Calu3 (cell line): ENCODE measurements at regions not wholly inside any gene's neighbourhood (a gene's known extent, or its start where the extent isn't known, plus 50 kb on each side); places are given as distances from the start of the nearest gene placed in this dataset.

Source experiments
- BruUV-seq: library from RNA; stranded (reverse); fragments of 400-500 nt; replicated peaks from 2 replicates; lab custom pipeline; 2021; lab: Mats Ljungman, UMichigan
- CTCF ChIA-PET: fragments of 300-600 bp; sonication (Branson Sonifier 250); formaldehyde crosslinking; loops from one replicate; lab custom pipeline; 2022; ENCODE audit warnings: antibody characterized with exemption; lab: Charles Lee
- DNase-seq: peaks from one replicate; pipeline ENCODE4 v3.0.0; 2022
- H3K27ac Mint-ChIP-seq: one replicate; pipeline ENCODE4 v1.8.0; 2022; ENCODE audit warnings: mixed read lengths; ENCODE audit not compliant: unreplicated experiment
- H3K27me3 Mint-ChIP-seq: one replicate; pipeline ENCODE4 v1.8.0; 2022; ENCODE audit warnings: mixed read lengths; ENCODE audit not compliant: unreplicated experiment
- H3K36me3 Mint-ChIP-seq: one replicate; pipeline ENCODE4 v1.8.0; 2022; ENCODE audit warnings: mild to moderate bottlenecking, moderate library complexity, mixed read lengths; ENCODE audit not compliant: insufficient read depth, unreplicated experiment
- H3K4me1 Mint-ChIP-seq: one replicate; pipeline ENCODE4 v1.8.0; 2022; ENCODE audit warnings: mild to moderate bottlenecking, low read depth, mixed read lengths; ENCODE audit not compliant: unreplicated experiment
- H3K4me3 Mint-ChIP-seq: one replicate; pipeline ENCODE4 v1.8.0; 2022; ENCODE audit warnings: mild to moderate bottlenecking, low read depth, moderate library complexity, mixed read lengths; ENCODE audit not compliant: unreplicated experiment
- H3K9me3 Mint-ChIP-seq: one replicate; pipeline ENCODE4 v1.8.0; 2022; ENCODE audit warnings: low read depth, mixed read lengths; ENCODE audit not compliant: unreplicated experiment
- intact Hi-C: fragments of 100-400 bp; cut with micrococcal nuclease; formaldehyde crosslinking; loops from one replicate; pipeline ENCODE4 v1.10.0; 2022; ENCODE audit not compliant: unreplicated experiment
- TF ChIP-seq, protein P1 (sequence below): fragments of 200-600 bp; IDR thresholded peaks from one replicate; pipeline ENCODE4 v1.8.0; 2022; ENCODE audit warnings: antibody characterized with exemption; ENCODE audit not compliant: unreplicated experiment

DNA sequence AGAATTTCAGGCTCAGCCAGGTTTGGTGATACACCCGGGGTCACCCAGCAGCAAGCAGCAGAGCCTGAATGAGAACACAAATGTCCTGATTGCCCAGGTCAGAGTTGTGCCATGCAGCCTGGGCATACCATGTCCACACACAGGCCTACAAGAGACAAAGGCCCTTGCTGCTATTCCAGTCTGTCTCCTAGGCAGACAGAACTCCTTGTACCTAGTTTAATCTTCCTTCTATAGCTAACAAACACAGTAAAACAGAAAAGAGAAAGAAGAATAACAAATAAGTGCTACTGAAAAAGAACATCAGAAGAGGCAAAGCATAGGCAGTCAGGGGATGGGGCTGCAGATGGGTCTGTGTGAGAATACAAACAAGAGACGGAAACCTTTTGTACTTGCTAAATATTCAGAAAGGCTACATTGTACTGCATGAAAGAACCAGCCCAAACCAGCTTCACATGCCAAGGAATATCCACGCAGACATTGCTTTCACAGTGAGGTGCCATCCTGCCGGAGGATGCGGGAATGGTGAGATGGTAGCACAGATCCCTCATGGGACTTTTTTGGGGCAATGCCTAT is 401.7 kb downstream of the OMA1 start:
- Mint-ChIP-seq H3K4me1 (no peaks in the 10 kb centered on the region), H3K9me3 (peaks cover 11% of the 10 kb centered on the region), H3K27me3 (no peaks in the 10 kb centered on the region), H3K4me3 (no peak overlapping the region), H3K36me3 (no peaks in the 10 kb centered on the region), H3K27ac (no peak overlapping the region)
- CTCF ChIA-PET = interaction anchor here (1.4 kb wide), 1 partner anchor 8 kb away, joined by 3 read pairs; no protein-coding TSS in a partner anchor
- no peak for DNase-seq
- TF ChIP-seq, protein P1, sequence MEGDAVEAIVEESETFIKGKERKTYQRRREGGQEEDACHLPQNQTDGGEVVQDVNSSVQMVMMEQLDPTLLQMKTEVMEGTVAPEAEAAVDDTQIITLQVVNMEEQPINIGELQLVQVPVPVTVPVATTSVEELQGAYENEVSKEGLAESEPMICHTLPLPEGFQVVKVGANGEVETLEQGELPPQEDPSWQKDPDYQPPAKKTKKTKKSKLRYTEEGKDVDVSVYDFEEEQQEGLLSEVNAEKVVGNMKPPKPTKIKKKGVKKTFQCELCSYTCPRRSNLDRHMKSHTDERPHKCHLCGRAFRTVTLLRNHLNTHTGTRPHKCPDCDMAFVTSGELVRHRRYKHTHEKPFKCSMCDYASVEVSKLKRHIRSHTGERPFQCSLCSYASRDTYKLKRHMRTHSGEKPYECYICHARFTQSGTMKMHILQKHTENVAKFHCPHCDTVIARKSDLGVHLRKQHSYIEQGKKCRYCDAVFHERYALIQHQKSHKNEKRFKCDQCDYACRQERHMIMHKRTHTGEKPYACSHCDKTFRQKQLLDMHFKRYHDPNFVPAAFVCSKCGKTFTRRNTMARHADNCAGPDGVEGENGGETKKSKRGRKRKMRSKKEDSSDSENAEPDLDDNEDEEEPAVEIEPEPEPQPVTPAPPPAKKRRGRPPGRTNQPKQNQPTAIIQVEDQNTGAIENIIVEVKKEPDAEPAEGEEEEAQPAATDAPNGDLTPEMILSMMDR = no peak
- BruUV-seq = no TSS peak
- intact Hi-C loops = no loop called here

DNA sequence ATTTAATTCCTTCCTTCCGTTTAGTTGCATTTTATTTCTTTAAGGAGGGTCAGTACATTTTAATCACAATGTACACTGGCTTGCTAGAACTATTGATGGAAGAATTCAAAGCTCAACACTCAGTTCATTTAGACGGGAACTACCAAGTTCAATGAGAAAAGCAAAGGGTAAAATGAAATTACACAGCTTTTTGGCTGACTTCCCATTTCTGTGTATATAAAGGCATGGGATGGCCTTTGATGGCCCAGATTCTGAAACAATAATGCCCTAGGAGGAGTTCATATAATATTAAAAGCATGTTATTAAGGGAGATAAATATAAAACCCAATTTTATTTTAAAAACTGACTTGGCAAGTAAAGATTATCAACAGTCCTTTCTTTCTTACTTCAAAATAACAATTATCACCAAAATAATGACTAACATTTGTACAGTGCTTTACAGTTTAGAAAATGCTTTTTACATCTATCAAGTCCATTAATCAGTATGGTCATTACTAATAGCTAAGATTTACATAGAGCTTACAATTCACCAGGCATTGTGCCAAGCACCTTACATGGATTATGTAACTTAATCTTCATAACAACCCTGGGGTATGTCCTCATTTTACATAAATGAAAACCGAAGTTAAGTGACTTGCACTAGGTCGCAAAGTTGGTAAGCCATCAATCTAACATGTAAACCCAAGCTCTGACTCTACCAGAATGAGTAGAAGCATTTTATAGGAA is 402.4 kb downstream of the OMA1 start:
- peaks cover 13% of the 10 kb centered on the region for H3K9me3 Mint-ChIP-seq
- no peak overlapping the region for H3K27ac Mint-ChIP-seq
- TF ChIP-seq, protein P1 = no peak
- CTCF ChIA-PET = interaction anchor here (1.1 to 1.4 kb wide), 2 partner anchors 9 to 68 kb away, joined by 3 read pairs; no protein-coding TSS in a partner anchor
- no TSS peak for BruUV-seq
- intact Hi-C loops = no loop called here
- no peak overlapping the region for H3K4me3 Mint-ChIP-seq
- no peaks in the 10 kb centered on the region for H3K36me3 Mint-ChIP-seq
- no peaks in the 10 kb centered on the region for H3K4me1 Mint-ChIP-seq
- DNase-seq = no peak
- no peaks in the 10 kb centered on the region for H3K27me3 Mint-ChIP-seq

DNA sequence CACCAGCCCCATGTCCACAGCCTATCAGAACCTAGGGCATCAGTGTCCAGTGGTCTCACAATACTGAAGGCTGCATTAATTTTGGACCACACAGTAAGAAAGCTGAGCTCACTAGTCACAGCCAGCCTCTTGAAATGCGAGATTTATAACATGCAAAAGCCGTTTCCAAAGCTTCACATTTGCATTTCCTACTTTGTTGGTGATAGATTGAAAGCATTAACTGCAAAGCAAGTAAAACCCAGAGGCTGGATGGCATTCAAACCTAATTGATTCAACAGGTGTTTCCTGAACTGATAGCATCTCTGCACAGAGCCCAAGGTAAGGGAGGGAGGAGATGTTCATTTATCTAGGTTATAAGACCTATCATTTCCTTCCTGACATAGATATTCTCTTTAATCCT is 410.1 kb downstream of the OMA1 start:
- intact Hi-C loops = no loop called here
- Mint-ChIP-seq H3K4me3 (no peak overlapping the region), H3K9me3 (peaks cover 24% of the 10 kb centered on the region), H3K27ac (no peak overlapping the region), H3K36me3 (no peaks in the 10 kb centered on the region), H3K27me3 (no peaks in the 10 kb centered on the region), H3K4me1 (no peaks in the 10 kb centered on the region)
- BruUV-seq = no TSS peak
- TF ChIP-seq, protein P1 = no peak
- DNase-seq = no peak
- CTCF ChIA-PET = no interaction called here

DNA sequence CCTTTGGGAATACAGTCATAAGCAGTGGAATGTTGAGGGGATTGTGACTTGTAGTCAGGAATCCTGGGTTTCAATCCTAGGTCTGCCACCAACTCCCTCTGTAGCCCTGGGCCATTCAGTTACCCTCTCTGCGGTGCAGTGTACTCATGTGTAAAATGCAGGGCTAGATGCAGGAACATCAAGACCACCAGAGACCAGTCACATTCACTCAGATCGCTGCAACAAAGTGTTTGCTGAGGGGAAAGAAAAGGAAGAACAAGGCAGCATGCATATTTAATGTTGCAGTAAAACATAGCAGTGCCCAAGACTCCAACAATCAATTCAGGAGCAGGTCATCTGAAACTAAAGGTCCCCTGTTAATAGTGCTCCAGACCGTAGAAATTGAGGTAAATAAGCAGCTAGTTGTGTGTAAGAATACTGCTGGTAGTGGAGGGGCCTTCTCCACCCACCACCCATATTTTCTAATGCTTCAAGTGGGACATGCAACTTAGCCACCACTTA is 410.7 kb downstream of the OMA1 start:
- Mint-ChIP-seq H3K36me3 (no peaks in the 10 kb centered on the region), H3K9me3 (peaks cover 21% of the 10 kb centered on the region), H3K27ac (no peak overlapping the region), H3K4me1 (no peaks in the 10 kb centered on the region), H3K27me3 (no peaks in the 10 kb centered on the region), H3K4me3 (no peak overlapping the region)
- CTCF ChIA-PET = no interaction called here
- TF ChIP-seq, protein P1 = no peak
- intact Hi-C loops = no loop called here
- no TSS peak for BruUV-seq
- DNase-seq = no peak
